SK-N-SH (cell line): ENCODE measurements at regions not wholly inside any gene's neighbourhood (a gene's known extent, or its start where the extent isn't known, plus 50 kb on each side); places are given as distances from the start of the nearest gene placed in this dataset.

ENCODE experiments used
- CTCF ChIA-PET: fragments of 300-600, 350-600 bp; formaldehyde crosslinking; extraction: SDS; loops from one replicate; lab custom pipeline; 2021; lab: Yijun Ruan, JAX
- POLR2A ChIA-PET: fragments of 350-600 bp; sonication (Branson Sonifier 250); formaldehyde crosslinking; extraction: SDS; loops from one replicate; lab custom pipeline; 2020; ENCODE audit warnings: antibody characterized with exemption, inconsistent platforms; lab: Yijun Ruan, JAX
- DNase-seq: peaks from one replicate; pipeline ENCODE4 v3.0.0; 2012
- H2AFZ ChIP-seq: fragments of 200-600 bp; sonication (generic); 2 replicates; pipeline ENCODE4 v1.8.1; 2016; ENCODE audit warnings: antibody characterized with exemption, mild to moderate bottlenecking, low read depth
- H3F3A ChIP-seq: fragments of 200-600 bp; sonication (generic); replicated peaks from 2 replicates; pipeline ENCODE3; 2016; ENCODE audit warnings: antibody characterized with exemption, mild to moderate bottlenecking; ENCODE audit not compliant: insufficient read depth
- H3K27ac ChIP-seq, 2 experiments: fragments of 200-500 bp in 1 of 2; fragments of 200-600 bp in 1 of 2; sonication (Bioruptor generic) in 1 of 2; sonication (generic), shearing (Covaris generic) in 1 of 2; 2 replicates each; pipeline versions ENCODE4 v1.5.1 to v1.6.1; 2014 to 2016; ENCODE audit warnings: low read depth in 2 of 2, inconsistent platforms in 1 of 2, low read length in 1 of 2, mild to moderate bottlenecking in 1 of 2, mixed read lengths in 1 of 2
- H3K27me3 ChIP-seq: fragments of 200-600 bp; sonication (generic), shearing (Covaris generic); 2 replicates; pipeline ENCODE4 v1.6.1; 2016; ENCODE audit warnings: mixed run types; ENCODE audit not compliant: insufficient read depth
- H3K36me3 ChIP-seq, 2 experiments: fragments of 200-500 bp in 1 of 2; fragments of 200-600 bp in 1 of 2; sonication (Bioruptor generic) in 1 of 2; sonication (generic) in 1 of 2; replicated peaks in 1 of 2; 2 replicates each; pipeline versions ENCODE3 to v1.5.1; 2014 to 2016; ENCODE audit warnings: low read length in 1 of 2, mild to moderate bottlenecking in 1 of 2; ENCODE audit not compliant: insufficient read depth in 2 of 2, control insufficient read depth in 1 of 2
- H3K4me1 ChIP-seq, 2 experiments: fragments of 200-500 bp in 1 of 2; fragments of 200-600 bp in 1 of 2; sonication (Bioruptor generic) in 1 of 2; sonication (generic), shearing (Covaris generic) in 1 of 2; 2 replicates each; pipeline versions ENCODE4 v1.5.1 to v1.6.1; 2014 to 2016; ENCODE audit warnings: low read depth in 1 of 2, low read length in 1 of 2, mixed run types in 1 of 2; ENCODE audit not compliant: insufficient read depth in 2 of 2, control insufficient read depth in 1 of 2
- H3K4me2 ChIP-seq: fragments of 200-600 bp; sonication (generic), shearing (Covaris generic); 2 replicates; pipeline ENCODE4 v1.6.1; 2017; ENCODE audit warnings: mixed run types
- H3K4me3 ChIP-seq, 2 experiments: fragments of 200-500 bp in 1 of 2; fragments of 200-600 bp in 1 of 2; sonication (Bioruptor generic) in 1 of 2; sonication (generic), shearing (Covaris generic) in 1 of 2; 2 replicates each; pipeline versions ENCODE4 v1.5.1 to v1.8.1; 2014 to 2016; ENCODE audit warnings: low read depth in 2 of 2, inconsistent platforms in 1 of 2, low read length in 1 of 2, mild to moderate bottlenecking in 1 of 2, mixed read lengths in 1 of 2, moderate library complexity in 1 of 2
- H3K79me2 ChIP-seq: fragments of 200-600 bp; sonication (generic); 2 replicates; pipeline ENCODE4 v1.8.1; 2017; ENCODE audit warnings: mild to moderate bottlenecking; ENCODE audit not compliant: insufficient read depth
- H3K9ac ChIP-seq: fragments of 200-600 bp; sonication (generic); 2 replicates; pipeline ENCODE4 v1.6.1; 2017; ENCODE audit warnings: mixed run types
- H3K9me2 ChIP-seq: fragments of 200-600 bp; sonication (generic); 2 replicates; pipeline ENCODE4 v1.6.1; 2017; ENCODE audit warnings: mixed run types
- H3K9me3 ChIP-seq: fragments of 200-600 bp; sonication (generic); 2 replicates; pipeline ENCODE4 v1.6.1; 2017; ENCODE audit warnings: mixed run types, mild to moderate bottlenecking, moderate library complexity
- H4K20me1 ChIP-seq: fragments of 200-600 bp; sonication (generic); 2 replicates; pipeline ENCODE4 v1.6.1; 2017; ENCODE audit warnings: mild to moderate bottlenecking, mixed run types; ENCODE audit not compliant: insufficient read depth
- CHD2 ChIP-seq: fragments of 150-350 bp; IDR thresholded peaks from 2 replicates; pipeline ENCODE4 v1.6.1; 2018; ENCODE audit warnings: low read length; ENCODE audit not compliant: partially characterized antibody
- ELF1 ChIP-seq: IDR thresholded peaks from 2 replicates; pipeline ENCODE4 v1.4.0; 2012
- EZH2phosphoT487 ChIP-seq: fragments of 200-600 bp; sonication (generic); IDR thresholded peaks from 2 replicates; pipeline ENCODE4 v1.6.1; 2017; ENCODE audit warnings: low read depth, mixed run types, mild to moderate bottlenecking, antibody characterized with exemption, moderate library complexity, borderline replicate concordance
- FOSL2 ChIP-seq: IDR thresholded peaks from 2 replicates; pipeline ENCODE4 v1.4.0; 2012; ENCODE audit warnings: low read depth, mild to moderate bottlenecking, moderate library complexity, borderline replicate concordance
- FOXJ3 ChIP-seq: sonication (generic); formaldehyde crosslinking; IDR thresholded peaks from 2 replicates; pipeline ENCODE4 v1.5.1; 2020; ENCODE audit warnings: mild to moderate bottlenecking, missing genetic modification reagents
- FOXM1 ChIP-seq: IDR thresholded peaks from 2 replicates; pipeline ENCODE4 v1.4.0; 2012; ENCODE audit warnings: low read depth, mild to moderate bottlenecking
- GATA2 ChIP-seq: sonication (generic); formaldehyde crosslinking; IDR thresholded peaks from 2 replicates; pipeline ENCODE4 v1.5.0; 2020; ENCODE audit warnings: mild to moderate bottlenecking, missing genetic modification reagents
- JUND ChIP-seq: IDR thresholded peaks from 2 replicates; pipeline ENCODE4 v1.4.0; 2012
- MEF2A ChIP-seq: IDR thresholded peaks from 2 replicates; pipeline ENCODE4 v1.4.0; 2012; ENCODE audit warnings: low read depth, borderline replicate concordance
- MXI1 ChIP-seq: IDR thresholded peaks from 2 replicates; pipeline ENCODE4 v1.6.1; 2012; ENCODE audit warnings: mild to moderate bottlenecking, low read depth, low read length, improper control_type of control experiment
- POLR2AphosphoS5 ChIP-seq: IDR thresholded peaks from 2 replicates; pipeline ENCODE4 v1.6.1; 2012; ENCODE audit warnings: low read depth, low read length
- RAD21 ChIP-seq: IDR thresholded peaks from 2 replicates; pipeline ENCODE4 v1.6.1; 2012; ENCODE audit warnings: mild to moderate bottlenecking, low read length
- RFX5 ChIP-seq: IDR thresholded peaks from 2 replicates; pipeline ENCODE4 v1.6.1; 2012; ENCODE audit warnings: mild to moderate bottlenecking, improper control_type of control experiment, low read length
- RXRA ChIP-seq: IDR thresholded peaks from 2 replicates; pipeline ENCODE4 v1.4.0; 2012; ENCODE audit warnings: low read depth, mild to moderate bottlenecking, borderline replicate concordance
- SMC3 ChIP-seq: IDR thresholded peaks from 2 replicates; pipeline ENCODE4 v1.6.1; 2012; ENCODE audit warnings: low read depth, low read length, improper control_type of control experiment
- TAF1 ChIP-seq: IDR thresholded peaks from 2 replicates; pipeline ENCODE4 v1.6.1; 2012; ENCODE audit warnings: low read depth, mild to moderate bottlenecking, low read length, moderate library complexity, borderline replicate concordance
- USF1 ChIP-seq: IDR thresholded peaks from 2 replicates; pipeline ENCODE4 v1.4.0; 2012; ENCODE audit warnings: low read depth, borderline replicate concordance
- USF2 ChIP-seq: fragments of 150-350 bp; IDR thresholded peaks from 2 replicates; pipeline ENCODE4 v1.6.1; 2017; ENCODE audit warnings: antibody characterized with exemption, low read length, low read depth, borderline replicate concordance
- YY1 ChIP-seq: IDR thresholded peaks from 2 replicates; pipeline ENCODE4 v1.4.0; 2012; ENCODE audit warnings: low read depth, mild to moderate bottlenecking
- WGBS: methylation state at CpG from one replicate; pipeline ENCODE4 v1.1.6; 2017; ENCODE audit warnings: low lambda C conversion rate; 5-methylcytosine and 5-hydroxymethylcytosine counted together
- TF ChIP-seq, protein P1 (sequence below): IDR thresholded peaks from 2 replicates; pipeline ENCODE4; 2012
- TF ChIP-seq, protein P2 (sequence below): IDR thresholded peaks from 2 replicates; pipeline ENCODE4 v1.4.0; 2012; ENCODE audit warnings: low read depth
- TF ChIP-seq, protein P3 (sequence below): fragments of 150-350 bp; IDR thresholded peaks from 2 replicates; pipeline ENCODE4 v1.6.1; 2016; ENCODE audit warnings: mild to moderate bottlenecking, low read depth, low read length

- CTCF ChIA-PET = no interaction called here
Measured at GRCh38 chr5:85170183-85170582, 785.5 kb upstream of the EDIL3 start.

GRCh38 chr5:85173469-85173868 is 788.8 kb upstream of the EDIL3 start:
- Histone ChIP-seq H3K9me3 (no peaks in the 10 kb centered on the region), H3K27me3 (no peaks in the 10 kb centered on the region), H3F3A (no peaks in the 10 kb centered on the region), H3K27ac (no peak overlapping the region), H3K79me2 (no peaks in the 10 kb centered on the region), H3K9me2 (no peaks in the 10 kb centered on the region), H2AFZ (no peak overlapping the region), H4K20me1 (no peaks in the 10 kb centered on the region), H3K4me3 (no peak overlapping the region), H3K4me1 (no peaks in the 10 kb centered on the region), H3K36me3 (no peaks in the 10 kb centered on the region), H3K4me2 (no peak overlapping the region), H3K9ac (no peak overlapping the region)
- no peak for DNase-seq
- ChIA-PET CTCF (no interaction called here), POLR2A (no interaction called here)
- TF ChIP-seq MXI1 = no peak
- TF ChIP-seq TAF1 = no peak
- TF ChIP-seq ELF1 = no peak
- no peak for TF ChIP-seq FOSL2
- TF ChIP-seq POLR2AphosphoS5 = no peak
- no peak for TF ChIP-seq RFX5
- no peak for TF ChIP-seq USF2
- TF ChIP-seq RXRA = no peak
- no peak for TF ChIP-seq RAD21
- no peak for TF ChIP-seq USF1

More at GRCh38 chr5:85170183-85170582, 785.5 kb upstream of the EDIL3 start:
- Histone ChIP-seq H3K4me1 (no peaks in the 10 kb centered on the region), H3K4me3 (no peak overlapping the region), H3K9me3 (no peaks in the 10 kb centered on the region), H3F3A (no peaks in the 10 kb centered on the region), H3K4me2 (no peak overlapping the region), H2AFZ (no peak overlapping the region), H3K27me3 (no peaks in the 10 kb centered on the region), H3K9me2 (no peaks in the 10 kb centered on the region), H3K36me3 (no peaks in the 10 kb centered on the region), H4K20me1 (no peaks in the 10 kb centered on the region), H3K27ac (no peak overlapping the region), H3K9ac (no peak overlapping the region), H3K79me2 (no peaks in the 10 kb centered on the region)
- no peak for TF ChIP-seq POLR2AphosphoS5
- no peak for TF ChIP-seq RXRA
- TF ChIP-seq USF1 = no peak
- no peak for TF ChIP-seq MEF2A
- TF ChIP-seq ELF1 = no peak
- TF ChIP-seq, protein P1, sequence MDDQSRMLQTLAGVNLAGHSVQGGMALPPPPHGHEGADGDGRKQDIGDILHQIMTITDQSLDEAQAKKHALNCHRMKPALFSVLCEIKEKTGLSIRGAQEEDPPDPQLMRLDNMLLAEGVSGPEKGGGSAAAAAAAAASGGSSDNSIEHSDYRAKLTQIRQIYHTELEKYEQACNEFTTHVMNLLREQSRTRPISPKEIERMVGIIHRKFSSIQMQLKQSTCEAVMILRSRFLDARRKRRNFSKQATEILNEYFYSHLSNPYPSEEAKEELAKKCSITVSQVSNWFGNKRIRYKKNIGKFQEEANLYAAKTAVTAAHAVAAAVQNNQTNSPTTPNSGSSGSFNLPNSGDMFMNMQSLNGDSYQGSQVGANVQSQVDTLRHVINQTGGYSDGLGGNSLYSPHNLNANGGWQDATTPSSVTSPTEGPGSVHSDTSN = no peak
- no peak for TF ChIP-seq YY1
- no peak for TF ChIP-seq FOXM1
- TF ChIP-seq FOXJ3 (CRISPR knock-in tag) = no peak
- TF ChIP-seq, protein P2, sequence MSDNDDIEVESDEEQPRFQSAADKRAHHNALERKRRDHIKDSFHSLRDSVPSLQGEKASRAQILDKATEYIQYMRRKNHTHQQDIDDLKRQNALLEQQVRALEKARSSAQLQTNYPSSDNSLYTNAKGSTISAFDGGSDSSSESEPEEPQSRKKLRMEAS = no peak
- TF ChIP-seq EZH2phosphoT487 = no peak
- no peak for TF ChIP-seq JUND
- no peak for TF ChIP-seq MXI1
- TF ChIP-seq SMC3 = no peak
- no peak for TF ChIP-seq CHD2
- TF ChIP-seq, protein P3, sequence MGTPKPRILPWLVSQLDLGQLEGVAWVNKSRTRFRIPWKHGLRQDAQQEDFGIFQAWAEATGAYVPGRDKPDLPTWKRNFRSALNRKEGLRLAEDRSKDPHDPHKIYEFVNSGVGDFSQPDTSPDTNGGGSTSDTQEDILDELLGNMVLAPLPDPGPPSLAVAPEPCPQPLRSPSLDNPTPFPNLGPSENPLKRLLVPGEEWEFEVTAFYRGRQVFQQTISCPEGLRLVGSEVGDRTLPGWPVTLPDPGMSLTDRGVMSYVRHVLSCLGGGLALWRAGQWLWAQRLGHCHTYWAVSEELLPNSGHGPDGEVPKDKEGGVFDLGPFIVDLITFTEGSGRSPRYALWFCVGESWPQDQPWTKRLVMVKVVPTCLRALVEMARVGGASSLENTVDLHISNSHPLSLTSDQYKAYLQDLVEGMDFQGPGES = no peak
- TF ChIP-seq GATA2 (CRISPR knock-in tag) = no peak
- WGBS = 9% methylated on average over 4 of the region's 4 CpGs
- DNase-seq = no peak
- POLR2A ChIA-PET = no interaction called here
